ENCODE measurements at regions not wholly inside any gene's neighbourhood (a gene's known extent, or its start where the extent isn't known, plus 50 kb on each side); places are given as distances from the start of the nearest gene placed in this dataset.

DNA sequence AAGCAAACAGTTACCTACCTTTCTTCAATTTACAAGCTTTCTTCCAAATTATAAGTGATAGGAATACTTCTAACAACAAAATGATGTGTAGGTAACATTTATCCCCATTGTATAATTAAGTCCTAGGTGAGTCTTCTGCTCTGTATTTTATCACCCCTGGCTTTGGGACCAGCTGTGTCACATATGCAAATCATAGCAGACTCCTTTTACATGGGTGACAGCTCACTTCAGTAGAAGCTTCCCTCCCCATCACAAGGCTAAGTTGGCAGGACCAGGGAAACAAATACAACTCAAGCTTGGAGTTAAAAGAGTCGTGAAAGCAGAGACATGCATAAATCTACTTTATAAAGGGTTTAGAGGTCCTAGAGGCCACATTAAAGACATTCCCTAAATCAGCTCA is 121.1 kb upstream of the RUNX1 start:
- Histone ChIP-seq H3K9me3 (no peaks in the 10 kb centered on the region), H3K36me3 (no peaks in the 10 kb centered on the region), H3K4me3 (no peak overlapping the region), H3K4me1 (no peaks in the 10 kb centered on the region), H3K27me3 (no peaks in the 10 kb centered on the region), H3K27ac (no peak overlapping the region)
- DNase-seq: no peak
- no peak for TF ChIP-seq CTCF (IDR thresholded peaks at IDR 0.05)

- H3K36me3 ChIP-seq: no peaks in the 10 kb centered on the region
- H3K9me3 ChIP-seq: no peaks in the 10 kb centered on the region
- DNase-seq: no peak
Observed at GRCh38 chr21:35169574-35169973, 120.5 kb upstream of the RUNX1 start.

DNA sequence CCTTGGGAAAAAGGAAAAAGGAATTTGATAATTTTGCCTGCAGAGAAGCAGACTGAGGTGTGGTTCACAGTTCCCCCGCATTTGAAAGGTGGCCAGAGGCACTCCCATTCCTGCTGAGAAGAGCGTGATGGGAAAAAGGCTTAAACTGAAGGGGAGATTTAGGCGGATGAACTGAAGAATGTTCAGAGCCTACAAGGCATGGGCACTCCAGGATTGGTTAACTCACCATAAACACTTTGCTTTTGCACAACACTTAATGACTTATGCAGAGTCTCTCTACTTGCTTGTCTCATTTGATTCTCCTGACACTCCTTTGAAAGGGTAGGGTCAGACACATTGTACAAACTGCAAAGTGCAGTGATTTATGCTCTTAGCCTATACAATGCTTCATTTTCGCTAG is 119.6 kb upstream of the RUNX1 start:
- TF ChIP-seq POLR2A (IDR thresholded peaks at IDR 0.05) (no peak), CTCF (IDR thresholded peaks at IDR 0.05) (no peak)
- no peak for DNase-seq
- H3K27me3 ChIP-seq: no peaks in the 10 kb centered on the region
- no peaks in the 10 kb centered on the region for H3K4me1 ChIP-seq
- no peaks in the 10 kb centered on the region for H3K36me3 ChIP-seq
- no peak overlapping the region for H3K27ac ChIP-seq
- no peaks in the 10 kb centered on the region for H3K9me3 ChIP-seq
- H3K4me3 ChIP-seq: no peak overlapping the region

More at GRCh38 chr21:35169574-35169973, 120.5 kb upstream of the RUNX1 start:
- no peaks in the 10 kb centered on the region for H3K27me3 ChIP-seq
- H3K4me1 ChIP-seq: no peaks in the 10 kb centered on the region
- no peak for TF ChIP-seq CTCF (IDR thresholded peaks at IDR 0.05)
- TF ChIP-seq POLR2A (IDR thresholded peaks at IDR 0.05): no peak
- H3K4me3 ChIP-seq: no peak overlapping the region
- no peak overlapping the region for H3K27ac ChIP-seq

DNA sequence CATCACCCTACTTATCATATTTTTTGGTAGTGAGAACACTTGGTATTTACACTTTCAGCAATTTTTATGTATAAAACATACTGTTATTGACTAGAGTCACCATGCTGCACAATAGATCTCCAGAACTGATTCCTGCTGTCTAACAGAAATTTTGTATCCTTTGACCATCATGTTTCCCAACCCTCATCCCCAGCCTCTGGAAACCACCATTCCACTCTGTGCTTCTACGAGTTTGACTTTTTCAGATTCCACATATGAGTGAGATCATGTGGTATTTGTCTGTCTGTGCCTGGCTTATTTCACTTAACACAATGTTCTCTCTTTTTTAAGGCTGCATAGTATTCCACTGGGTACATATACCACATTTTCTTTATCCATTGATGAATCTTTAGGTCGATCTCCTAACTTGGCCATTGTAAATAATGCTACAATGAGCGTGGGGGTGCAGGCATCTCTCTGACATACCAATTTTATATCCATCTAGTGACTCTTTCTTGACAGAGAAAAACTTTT is 115.9 kb upstream of the RUNX1 start:
- Histone ChIP-seq H3K36me3 (no peaks in the 10 kb centered on the region), H3K4me1 (no peaks in the 10 kb centered on the region), H3K27ac (no peak overlapping the region), H3K4me3 (no peak overlapping the region), H3K9me3 (no peaks in the 10 kb centered on the region), H3K27me3 (no peaks in the 10 kb centered on the region)
- no peak for TF ChIP-seq POLR2A (IDR thresholded peaks at IDR 0.05)
- no peak for TF ChIP-seq CTCF (IDR thresholded peaks at IDR 0.05)
- no peak for DNase-seq

DNA sequence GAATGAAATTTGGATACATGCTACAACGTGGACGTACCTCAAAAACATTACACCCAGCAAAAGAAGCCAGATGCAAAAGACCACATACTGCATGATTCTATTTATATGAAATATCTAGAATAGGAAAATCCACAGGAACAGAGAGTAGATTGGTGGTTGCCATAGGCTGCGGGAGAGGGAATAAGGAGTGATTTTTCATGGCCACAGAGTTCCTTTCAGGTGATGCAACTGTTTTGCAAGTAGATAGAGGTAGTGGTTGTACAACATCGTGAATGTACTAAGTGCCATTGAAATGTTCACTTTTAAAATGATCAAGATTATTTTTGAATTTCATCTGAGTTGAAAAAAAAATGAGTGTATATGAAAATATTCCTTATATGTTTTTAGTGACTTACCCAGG is 115.3 kb upstream of the RUNX1 start:
- Histone ChIP-seq H3K27me3 (no peaks in the 10 kb centered on the region), H3K9me3 (no peaks in the 10 kb centered on the region), H3K4me1 (no peaks in the 10 kb centered on the region), H3K36me3 (no peaks in the 10 kb centered on the region), H3K27ac (no peak overlapping the region), H3K4me3 (no peak overlapping the region)
- TF ChIP-seq POLR2A (IDR thresholded peaks at IDR 0.05) (no peak), CTCF (IDR thresholded peaks at IDR 0.05) (no peak)
- DNase-seq: no peak

DNA sequence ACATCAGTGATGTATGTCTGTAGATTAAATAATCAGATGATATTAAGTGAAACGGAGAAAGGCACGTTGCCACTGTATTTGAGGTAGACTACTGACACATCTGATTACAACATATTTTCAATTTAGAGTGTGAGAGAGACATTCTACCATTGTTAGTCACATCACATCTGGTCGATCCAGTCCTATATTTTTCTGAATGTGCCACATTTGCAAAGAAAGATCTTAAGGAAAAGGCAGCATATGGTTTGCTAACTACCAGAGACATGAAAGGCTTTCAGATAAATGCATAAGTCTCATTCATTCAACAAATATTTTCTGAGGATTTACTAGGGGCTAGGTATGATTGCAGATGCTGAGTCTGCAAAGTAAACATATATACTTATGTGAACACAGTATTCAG is 114.3 kb upstream of the RUNX1 start:
- Histone ChIP-seq H3K9me3 (no peaks in the 10 kb centered on the region), H3K4me1 (no peaks in the 10 kb centered on the region), H3K27me3 (no peaks in the 10 kb centered on the region), H3K36me3 (no peaks in the 10 kb centered on the region), H3K27ac (no peak overlapping the region), H3K4me3 (no peak overlapping the region)
- TF ChIP-seq CTCF (IDR thresholded peaks at IDR 0.05): no peak
- TF ChIP-seq POLR2A (IDR thresholded peaks at IDR 0.05): no peak
- no peak for DNase-seq
